HG02840 (cell line): ENCODE measurements at regions not wholly inside any gene's neighbourhood (a gene's known extent, or its start where the extent isn't known, plus 50 kb on each side); places are given as distances from the start of the nearest gene placed in this dataset.

Experiments
- ATAC-seq: cut with Tn5 transposase; IDR thresholded peaks from one replicate; pipeline ENCODE4 v1.9.1; 2021; ENCODE audit warnings: mild to moderate bottlenecking, moderate library complexity, moderate number of reproducible peaks; ENCODE audit not compliant: unreplicated experiment, low FRiP score

DNA sequence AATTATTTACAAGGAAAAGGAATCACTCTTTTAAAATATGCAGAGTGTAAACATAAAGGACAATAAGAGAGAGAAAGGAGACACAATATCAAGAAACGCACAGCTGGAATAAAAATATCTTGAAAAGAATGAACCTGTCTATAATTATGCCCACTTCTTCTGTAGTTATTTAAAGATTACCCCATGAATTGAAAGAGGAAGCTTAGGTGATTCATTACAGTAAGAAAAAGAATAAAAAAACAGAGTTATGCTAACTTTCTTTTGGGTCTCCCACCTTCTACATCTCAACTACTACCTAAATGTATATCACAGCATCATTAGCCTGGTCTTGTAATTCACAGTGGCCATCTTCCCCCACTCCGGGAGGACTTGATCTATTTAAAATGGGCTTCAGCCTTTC, 182.1 kb downstream of the MRPL39 start:
- ATAC-seq: no peak

DNA sequence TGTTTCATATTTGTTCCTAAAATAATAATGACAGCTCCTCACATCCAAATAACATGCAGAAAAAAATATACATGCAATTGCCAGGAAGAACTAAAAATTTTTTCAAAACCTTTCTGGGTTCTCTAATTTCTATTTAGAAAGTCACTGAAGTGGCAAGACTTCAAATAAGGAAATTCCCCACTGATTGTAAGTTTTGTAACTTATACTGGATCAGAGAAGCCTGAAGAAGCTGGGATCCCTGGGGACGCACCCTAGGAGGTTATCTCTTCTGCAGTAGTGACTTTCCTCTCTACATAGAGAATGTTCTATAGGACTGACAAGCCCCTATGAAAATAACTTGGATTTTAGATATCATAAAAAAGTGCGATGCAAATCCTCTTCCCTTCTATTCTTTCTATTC, 182.6 kb downstream of the MRPL39 start:
- ATAC-seq: no peak

DNA sequence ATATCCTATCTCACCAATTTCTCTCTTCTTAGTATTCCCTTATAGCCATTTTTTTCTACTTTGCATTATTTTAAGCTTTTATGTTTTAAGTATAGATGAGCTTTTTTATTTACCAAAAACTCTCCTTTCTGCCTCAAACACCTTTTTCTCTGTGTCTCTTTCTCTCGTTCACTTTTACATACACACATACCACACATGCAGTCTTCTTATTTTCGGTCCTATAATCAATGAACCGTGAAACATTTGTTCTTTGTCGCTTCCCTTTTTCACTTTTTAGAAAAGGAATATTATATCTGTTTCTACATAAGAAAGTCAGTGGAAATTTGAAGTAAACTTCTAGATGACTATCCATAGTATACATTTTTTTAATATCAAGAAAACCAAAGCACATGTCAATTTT, 183.2 kb downstream of the MRPL39 start:
- ATAC-seq: no peak

DNA sequence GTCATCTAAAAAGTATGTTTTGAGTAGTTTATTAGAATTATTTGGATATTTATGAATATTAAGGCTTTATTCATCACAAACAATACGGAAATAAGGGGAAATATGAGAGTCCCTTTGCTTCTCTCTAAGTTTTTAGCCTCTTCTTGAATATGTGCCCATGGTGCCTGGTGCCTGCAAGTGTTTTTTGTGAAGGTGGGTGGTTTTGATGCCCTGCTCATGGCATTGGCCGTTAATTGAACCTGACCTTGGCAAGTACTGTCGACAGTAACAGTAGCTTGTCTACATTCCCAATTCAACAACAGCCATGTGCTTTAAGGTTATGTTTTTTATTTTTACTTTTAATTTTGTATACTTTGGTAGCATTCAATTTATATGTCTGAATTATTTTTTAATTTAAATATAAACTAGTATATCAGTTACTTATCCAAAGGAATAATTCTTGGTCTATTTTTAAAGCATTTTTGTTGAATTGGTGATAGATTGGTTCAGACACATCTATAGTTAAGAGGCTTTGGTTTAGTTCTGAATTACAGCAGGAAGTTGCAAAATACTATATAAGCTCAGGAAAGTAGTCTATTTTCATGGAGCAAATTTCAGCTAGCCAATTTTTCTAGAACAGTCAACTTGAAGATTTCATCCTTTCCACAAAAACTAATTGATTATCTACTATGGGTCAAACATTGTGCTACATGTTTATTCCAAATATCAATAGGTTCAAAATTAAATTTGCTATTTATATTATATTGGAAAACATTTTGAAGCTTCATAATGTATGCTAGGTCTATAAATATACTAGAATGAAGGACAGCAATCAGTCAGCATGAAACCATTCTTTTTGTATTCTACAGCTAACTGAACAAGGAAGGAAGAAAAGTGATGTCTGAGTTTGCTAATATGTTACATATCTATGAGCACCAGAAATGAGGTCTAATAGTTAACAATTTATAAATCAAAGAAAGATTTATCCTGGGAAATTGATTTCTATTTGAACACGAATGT, 184.4 kb downstream of the MRPL39 start:
- ATAC-seq: no peak

DNA sequence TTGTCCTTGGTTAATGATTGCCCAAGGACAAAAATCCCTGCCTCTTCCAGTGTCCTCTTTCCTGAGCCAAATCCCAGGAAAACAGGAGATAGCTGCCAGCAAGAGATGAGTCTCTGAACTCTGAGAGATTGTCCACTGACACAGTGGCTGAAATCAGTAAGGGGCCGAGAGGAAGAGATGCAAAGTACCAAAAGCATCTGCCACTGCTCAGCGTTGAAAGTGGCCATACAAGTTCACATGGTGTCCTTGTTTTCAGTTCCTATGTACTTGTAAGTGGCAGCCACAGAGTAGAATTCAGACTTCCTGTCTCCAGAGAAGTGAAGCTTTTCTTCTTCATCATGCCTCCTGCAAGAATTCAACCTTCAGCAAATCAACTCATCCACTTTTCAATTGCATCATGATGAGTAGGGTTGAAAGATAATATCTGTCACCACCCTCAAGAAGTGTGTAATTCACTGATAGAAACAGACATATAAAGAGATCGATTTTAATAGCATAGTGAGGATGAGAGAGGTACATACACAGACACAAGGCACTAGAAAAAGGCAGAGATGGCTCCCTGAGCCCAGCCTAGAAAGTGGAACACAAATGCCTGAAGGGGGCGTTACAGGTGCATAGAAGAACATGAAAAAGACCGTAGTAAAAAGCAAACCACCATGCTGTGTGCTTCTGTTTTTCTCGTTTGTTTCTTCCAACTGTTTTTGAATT, 185.8 kb downstream of the MRPL39 start:
- peak; percentile 69 for ATAC-seq

DNA sequence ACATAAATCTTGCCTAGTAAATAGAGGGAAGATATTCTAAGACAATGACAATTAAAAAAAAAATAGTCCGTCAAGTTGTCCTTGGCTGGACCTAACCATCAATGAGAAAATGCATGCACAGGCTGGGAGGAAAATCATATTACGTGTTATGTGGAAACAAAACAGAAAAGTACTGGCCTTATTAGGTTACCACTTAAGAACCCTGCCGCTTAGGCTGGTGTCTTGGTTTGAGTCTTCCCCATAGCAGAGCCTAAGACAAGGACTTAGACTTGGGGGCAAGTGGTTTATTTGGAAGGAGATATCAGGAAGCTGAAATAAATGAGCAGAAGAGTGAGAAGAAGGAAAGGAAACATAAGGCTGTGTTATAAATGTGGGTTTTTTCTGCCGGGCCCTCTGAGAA, 186.4 kb downstream of the MRPL39 start:
- no peak for ATAC-seq

DNA sequence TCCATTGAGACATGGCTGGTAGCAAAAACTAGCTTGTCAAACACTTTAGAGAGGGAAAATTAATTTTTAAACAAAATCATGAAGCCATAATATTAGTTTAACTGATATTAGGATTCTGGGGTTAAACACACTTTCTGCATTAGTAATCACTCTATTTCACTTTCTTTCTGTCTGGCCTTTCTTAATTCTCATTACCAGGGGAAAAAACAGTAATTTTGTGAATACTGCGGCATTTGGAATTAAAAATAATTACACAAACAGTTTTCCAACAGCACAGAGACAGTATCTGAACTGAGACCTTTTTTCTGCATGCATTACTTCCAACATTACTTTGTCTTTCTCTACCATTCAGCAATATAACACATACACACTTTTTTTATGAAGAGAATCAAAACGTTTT, 190.6 kb downstream of the MRPL39 start:
- no peak for ATAC-seq

DNA sequence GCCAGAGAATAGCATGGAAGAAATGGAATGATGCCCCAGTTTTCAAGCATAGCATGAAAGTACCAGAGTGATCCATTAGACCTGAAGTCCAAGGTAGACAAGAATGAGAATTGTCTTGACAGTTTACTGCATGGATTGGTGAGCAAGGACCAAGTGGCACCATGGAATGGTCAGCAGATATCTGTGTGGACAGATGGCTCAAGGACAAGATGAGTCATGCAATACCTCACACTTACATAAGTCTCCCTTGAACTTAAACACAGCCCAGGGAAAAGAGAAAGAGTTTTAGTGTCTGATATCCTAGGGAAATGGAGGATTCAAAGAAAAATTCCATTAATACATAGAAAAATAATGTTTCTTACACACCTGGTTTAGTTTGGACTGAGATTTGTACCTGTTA, 195.2 kb downstream of the MRPL39 start:
- ATAC-seq: no peak

DNA sequence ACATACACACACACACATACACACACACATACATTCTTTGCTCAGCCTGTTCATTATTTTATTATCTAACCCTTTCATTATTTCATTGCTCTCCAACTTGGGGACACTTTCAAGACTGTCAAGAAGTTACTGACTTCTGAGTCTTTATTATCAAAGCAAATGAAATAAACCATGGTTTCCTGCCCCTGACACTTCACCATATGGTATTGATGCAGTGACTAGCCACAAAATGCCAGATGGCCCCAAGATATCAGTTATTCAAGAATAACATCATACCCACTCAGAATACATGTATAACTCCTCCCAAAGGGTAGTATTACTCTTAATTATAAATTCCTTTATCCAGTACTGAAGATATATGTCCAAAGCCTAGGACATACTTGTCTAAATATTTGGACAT, 197.3 kb downstream of the MRPL39 start:
- no peak for ATAC-seq

DNA sequence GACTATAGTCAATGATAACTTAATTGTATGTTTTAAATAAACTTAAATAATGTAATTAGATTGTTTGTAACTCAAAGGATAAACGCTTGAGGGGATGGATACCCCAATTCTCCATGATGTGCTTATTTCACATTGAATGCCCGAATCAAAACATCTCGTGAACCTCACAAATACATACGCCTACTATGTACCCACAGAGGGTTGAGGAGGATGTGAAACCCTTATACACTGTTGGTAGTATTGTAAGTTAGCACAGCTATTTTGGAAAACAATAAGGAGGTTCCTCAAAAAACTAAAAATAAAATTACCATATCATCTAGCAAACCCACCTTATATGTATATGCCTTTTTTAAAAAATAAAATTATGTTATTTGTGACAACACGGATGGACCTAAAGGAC, 198.6 kb downstream of the MRPL39 start:
- ATAC-seq: no peak

DNA sequence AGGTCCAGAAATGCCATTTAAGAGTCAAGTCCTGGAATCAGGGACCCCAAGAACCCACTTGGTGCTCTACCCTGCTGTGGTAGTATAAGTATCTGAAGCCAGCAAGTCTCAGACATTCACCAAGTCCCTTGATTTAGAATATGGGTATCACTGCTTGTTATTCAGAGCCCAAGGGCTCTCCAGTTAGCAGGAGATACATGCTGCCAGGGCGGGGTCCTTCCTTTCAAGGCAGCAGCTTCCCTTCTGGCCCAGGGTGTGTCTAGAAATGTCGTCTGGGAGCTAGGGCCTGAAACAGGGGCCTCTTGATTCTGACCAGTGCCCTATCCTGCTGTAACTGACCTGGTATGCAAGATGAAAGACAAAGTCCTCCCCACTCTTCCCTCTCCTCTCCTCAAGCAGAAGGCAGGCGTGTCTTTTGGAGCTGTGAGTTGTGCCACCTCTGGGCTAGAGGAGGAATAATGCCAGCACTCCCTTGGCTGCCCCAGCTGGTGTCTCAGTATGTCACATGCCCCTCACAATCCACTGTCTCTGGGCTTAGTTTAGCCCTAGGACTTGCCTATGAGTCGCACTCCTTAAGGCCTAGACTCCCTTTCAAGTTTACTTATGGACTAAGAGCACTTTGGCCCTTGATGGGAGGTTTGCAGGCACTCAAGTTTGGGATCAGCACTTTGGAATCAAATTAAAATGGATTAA, 200.2 kb downstream of the MRPL39 start:
- ATAC-seq: no peak

DNA sequence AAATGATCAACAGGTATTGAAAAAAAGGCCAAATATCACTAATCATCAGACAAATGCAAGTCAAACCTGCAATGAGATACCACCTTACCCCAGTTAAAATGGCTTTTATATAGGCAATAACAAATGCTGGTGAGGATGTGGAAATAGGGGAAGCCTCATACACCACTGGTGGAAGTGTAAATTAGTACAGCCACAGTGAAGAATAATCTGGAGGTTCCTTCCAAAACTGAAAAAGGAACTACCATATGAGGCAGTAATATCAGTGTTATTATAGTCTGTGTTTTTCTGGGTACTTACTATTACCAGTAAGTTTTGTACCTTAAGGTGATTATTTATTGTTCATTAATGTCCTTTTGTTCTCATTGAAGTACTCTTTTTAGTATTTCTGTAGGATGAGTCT, 201.3 kb downstream of the MRPL39 start:
- ATAC-seq: no peak

DNA sequence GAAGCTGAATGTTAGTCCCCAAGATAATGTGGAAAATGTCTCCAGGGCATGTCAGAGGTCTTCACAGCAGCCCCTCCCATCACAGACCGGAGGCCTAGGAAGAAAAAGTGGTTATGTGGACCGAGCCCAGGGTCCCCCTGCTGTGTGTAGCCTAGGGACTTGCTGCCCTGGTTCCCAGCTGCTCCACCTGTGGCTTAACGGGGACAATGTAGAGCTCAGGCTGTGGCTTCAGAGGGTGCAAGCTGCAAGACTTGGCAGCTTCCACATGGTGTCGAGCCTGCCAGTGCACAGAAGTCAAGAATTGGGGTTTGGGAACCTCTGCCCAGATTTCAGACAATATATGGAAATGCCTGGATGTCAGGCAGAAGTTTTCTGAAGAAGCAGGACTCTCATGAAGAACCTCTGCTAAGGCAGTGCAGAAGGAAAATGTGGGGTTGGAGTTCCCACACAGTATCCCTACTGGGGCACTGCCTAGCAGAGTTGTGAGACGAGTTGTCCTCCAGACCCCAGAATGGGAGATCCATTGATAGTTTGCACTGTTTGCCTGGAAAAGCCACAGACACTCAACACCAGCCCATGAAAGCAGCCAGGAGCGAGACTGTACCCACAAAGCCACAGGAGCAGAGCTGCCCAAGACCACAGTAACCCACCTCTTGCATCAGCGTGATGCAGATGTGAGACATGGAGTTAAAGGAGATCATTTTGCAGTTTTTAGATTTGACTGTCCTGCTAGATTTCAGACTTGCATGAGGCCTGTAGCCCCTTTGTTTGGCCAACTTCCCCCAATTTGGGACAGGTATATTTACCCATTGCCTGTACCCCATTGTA, 204.9 kb downstream of the MRPL39 start:
- ATAC-seq: no peak

DNA sequence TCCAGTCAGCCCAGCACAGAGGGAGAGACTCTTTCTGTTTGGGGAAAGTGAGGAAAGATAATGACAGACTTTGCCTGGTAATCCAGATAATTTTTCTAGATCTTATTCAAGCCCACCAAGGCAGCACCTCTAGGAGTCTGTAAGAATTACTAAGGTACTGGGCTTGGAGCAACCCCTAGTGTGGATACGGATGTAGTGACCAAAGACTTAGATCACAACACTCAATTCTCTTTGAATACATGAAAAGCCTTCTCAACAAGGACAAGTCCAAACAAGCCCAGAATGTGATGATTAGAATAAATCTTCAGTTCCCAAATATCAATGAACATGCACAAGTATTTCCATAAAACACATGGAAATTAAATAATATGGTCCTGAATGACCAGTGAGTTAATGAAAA, 206.9 kb downstream of the MRPL39 start:
- no peak for ATAC-seq

DNA sequence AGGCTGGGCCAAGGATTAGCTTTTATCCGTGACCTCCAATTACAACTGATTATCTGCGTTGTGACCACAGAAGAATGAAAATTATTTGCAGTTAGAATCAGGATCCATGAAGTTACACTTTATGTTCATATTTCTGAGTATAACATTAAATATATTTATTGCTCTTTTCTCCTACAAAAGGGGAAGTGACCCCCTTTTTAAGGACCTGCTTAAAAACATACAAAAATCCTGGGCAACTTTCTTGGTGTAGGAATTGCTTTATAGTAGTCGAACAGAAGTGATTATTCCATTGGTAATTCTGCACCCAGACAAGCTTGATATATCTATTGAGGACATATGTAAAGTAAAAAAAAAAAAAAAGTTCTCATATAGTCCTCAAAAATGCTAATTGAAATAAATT, 208.7 kb downstream of the MRPL39 start:
- ATAC-seq: no peak

DNA sequence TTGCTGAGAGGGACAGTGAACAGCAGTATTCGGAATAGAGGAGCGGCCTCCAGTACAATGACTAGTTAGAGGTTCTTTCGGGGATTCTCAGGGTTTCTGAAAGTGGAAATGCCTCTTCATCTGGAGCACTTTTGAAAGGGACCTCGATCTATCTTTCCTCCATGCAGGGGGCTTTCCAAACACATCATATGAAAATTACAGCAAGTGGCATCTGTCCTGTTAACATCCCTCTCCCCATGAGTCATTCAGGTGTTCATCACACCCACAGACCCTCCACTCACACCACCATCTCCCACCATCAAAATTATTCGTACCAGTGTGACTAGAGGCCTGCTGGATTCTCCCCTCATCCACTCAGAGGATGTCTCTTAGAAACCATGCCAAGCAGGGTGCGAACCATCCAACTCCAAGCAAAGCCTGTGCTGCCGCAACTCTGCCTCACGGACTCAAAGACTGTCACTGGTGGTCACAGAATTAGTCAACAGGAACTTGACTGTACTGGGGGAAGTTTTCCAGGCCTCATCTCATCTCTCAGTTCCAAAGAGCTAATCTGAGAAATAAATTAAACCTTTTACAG, 211.1 kb downstream of the MRPL39 start:
- peak; percentile 83 for ATAC-seq

DNA sequence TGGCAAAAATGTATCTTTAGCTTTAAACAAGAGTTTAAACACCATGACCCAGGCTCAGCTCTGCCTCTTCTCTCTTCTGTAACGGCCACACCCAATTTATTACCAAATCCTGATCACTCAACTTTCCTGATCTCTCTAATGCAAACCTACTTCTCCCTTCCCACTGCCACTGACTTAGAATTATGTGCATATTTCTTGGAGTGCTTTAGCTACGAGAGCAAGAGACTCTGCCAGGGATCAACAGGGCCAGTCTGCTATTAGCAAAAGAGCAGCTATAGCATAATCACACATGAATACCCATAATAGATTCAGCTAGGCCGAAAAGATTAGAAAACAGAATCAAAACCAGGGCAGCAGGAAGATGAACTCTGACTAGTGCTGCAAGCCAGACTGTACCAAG, 215.5 kb downstream of the MRPL39 start:
- no peak for ATAC-seq

DNA sequence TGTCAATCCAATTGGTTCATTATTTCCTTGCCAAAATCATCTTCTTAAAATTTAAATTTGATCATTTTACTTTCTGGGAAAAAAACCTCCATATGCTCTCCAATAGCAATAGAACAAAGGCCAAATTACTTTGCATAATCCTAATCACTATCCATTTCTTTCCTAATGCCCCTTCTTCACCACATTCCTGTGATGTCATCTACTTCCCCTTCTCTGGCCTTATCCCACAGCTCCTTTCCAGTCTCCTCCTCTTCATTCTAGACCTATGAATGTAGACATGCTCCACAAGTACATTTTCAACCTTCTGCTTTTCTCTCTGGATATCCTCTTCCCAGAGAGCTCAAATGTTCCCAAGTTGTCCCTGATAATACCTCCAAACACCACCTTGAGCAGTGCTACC, 216.6 kb downstream of the MRPL39 start:
- ATAC-seq: no peak

DNA sequence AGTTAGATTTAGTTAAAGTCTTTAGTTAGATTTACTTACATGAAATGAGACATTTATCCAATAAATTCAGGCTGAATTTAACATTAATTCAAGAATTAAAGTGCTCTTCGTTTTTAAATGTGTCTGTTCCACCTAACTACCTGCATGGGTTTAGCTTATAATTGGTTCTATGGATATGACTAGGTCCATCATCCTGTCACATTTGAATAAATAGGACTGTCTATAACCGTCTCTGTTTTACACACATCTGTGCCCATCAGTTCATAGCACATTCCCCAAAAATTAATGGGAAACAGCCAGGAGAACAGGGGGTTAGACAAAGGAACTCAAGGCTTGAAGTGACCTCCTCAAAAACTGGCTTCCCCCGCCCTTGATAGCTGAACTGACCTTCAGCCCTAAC, 219.6 kb downstream of the MRPL39 start:
- ATAC-seq: no peak

DNA sequence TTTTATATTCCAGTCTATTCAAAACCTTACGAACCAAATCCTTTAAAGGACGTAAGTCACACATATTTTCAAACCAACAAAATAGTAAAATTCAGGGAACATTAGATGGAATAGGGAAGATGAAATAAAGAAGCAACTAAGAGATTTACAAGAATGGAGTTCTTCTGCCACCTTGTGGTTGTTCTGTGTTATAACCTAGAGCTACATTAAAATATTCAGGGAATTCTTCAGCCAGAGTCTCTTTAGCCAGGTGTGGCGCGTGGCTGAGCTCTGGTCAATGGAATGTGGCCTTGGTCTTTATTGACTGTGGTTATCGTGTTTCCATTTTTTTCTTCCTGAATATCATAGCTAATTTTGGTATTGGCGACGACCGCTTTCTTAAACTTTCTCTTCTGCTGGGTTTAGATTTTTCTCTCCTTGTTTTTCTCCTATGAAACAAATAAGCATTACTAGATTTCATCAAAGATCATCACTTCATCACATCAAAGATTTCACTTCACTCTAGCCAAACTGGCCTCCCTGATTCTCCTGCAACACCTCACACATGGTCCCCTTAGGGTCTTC, 221.3 kb downstream of the MRPL39 start:
- no peak for ATAC-seq
